ENCODE measurements at regions not wholly inside any gene's neighbourhood (a gene's known extent, or its start where the extent isn't known, plus 50 kb on each side); places are given as distances from the start of the nearest gene placed in this dataset.

- TF ChIP-seq CTCF (conservative IDR thresholded peaks at IDR 0.05; ENCODE audit: low read depth, low read length) (no peak), EZH2 (IDR thresholded peaks at IDR 0.05; ENCODE audit: borderline replicate concordance, low read depth, low read length, poor library complexity, severe bottlenecking) (no peak)
Measured at GRCh38 chr15:72916897-72917296, 133.3 kb upstream of the ADPGK start.
